Raji (cell line): ENCODE measurements at regions not wholly inside any gene's neighbourhood (a gene's known extent, or its start where the extent isn't known, plus 50 kb on each side); places are given as distances from the start of the nearest gene placed in this dataset.

Source experiments
- POLR2A ChIP-seq: IDR thresholded peaks from 2 replicates; pipeline ENCODE4 v1.6.1; 2011; ENCODE audit warnings: low read depth, low read length, control low read depth; ENCODE audit not compliant: insufficient read depth

- TF ChIP-seq POLR2A: no peak
These were observed 78.4 kb upstream of the TMEM168 start for GRCh38 chr7:112868609-112869008.

- TF ChIP-seq POLR2A: no peak
These were observed 76.2 kb upstream of the TMEM168 start for GRCh38 chr7:112866424-112866823.

- no peak for TF ChIP-seq POLR2A
These were observed 74.2 kb upstream of the TMEM168 start for GRCh38 chr7:112864380-112864779.

GRCh38 chr7:112858838-112859237 is 68.6 kb upstream of the TMEM168 start:
- no peak for TF ChIP-seq POLR2A

GRCh38 chr7:112855227-112855626 is 65.0 kb upstream of the TMEM168 start:
- no peak for TF ChIP-seq POLR2A

- no peak for TF ChIP-seq POLR2A
These were observed 64.0 kb upstream of the TMEM168 start for GRCh38 chr7:112854169-112854568.

- TF ChIP-seq POLR2A: no peak
These were observed 63.2 kb upstream of the TMEM168 start for GRCh38 chr7:112853422-112853821.

GRCh38 chr7:112843151-112843550 is 53.0 kb upstream of the TMEM168 start:
- no peak for TF ChIP-seq POLR2A
